Activated CD4-positive, alpha-beta T cell treated with anti-CD3 and anti-CD28 coated beads, Interleukin-2, amount 50 U/mL, for 1 hour (primary cell): ENCODE measurements at regions not wholly inside any gene's neighbourhood (a gene's known extent, or its start where the extent isn't known, plus 50 kb on each side); places are given as distances from the start of the nearest gene placed in this dataset.

Source experiments
- DNase-seq: peaks from one replicate; pipeline ENCODE4 v3.0.0-alpha.2; 2020

- DNase-seq = no peak
Measured at GRCh38 chr2:64344999-64345576, 108.9 kb upstream of the LGALSL start.

DNA sequence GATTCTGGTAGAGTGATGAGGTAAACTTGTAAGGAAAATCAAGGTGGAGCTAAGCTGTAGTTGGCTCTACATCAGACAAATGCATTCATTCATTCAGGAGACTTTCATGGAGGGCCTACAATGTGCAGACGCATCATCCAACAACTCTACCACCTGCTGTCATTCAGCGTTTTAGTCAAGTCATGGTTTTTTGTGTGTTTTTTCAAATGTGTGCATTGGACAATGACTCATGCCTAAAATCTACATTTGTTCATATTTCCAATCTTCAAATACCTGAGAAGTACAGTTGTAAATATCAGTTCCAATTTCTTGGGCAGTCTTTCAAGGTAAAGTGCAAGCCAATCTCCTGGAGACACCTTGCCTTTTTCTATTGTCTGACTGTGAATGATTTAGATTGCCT lies 108.0 kb upstream of the LGALSL start:
- no peak for DNase-seq

- no peak for DNase-seq
Measured at GRCh38 chr2:64348386-64349130, 105.4 kb upstream of the LGALSL start.

GRCh38 chr2:64349131-64349530 lies 104.8 kb upstream of the LGALSL start:
- no peak for DNase-seq

DNA sequence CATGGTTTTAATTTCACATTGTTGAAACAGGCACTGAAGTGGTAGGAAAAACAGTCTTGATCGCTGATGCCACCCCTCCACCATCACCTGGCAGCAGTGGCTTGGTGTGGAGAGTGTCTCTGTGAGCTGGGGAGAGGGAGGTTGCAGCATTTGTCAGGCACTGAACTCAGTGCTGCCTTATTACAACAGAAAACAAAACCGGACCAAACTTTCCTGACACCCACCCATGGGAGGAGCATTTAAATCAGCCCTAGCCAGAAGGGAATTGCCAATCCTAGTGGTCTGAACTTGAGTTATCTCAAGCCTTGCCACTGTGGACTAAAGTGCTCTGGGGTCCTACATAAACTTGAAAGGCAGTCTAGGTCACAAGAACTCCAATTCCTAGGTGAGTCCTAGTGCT lies 103.0 kb upstream of the LGALSL start:
- no peak for DNase-seq

DNA sequence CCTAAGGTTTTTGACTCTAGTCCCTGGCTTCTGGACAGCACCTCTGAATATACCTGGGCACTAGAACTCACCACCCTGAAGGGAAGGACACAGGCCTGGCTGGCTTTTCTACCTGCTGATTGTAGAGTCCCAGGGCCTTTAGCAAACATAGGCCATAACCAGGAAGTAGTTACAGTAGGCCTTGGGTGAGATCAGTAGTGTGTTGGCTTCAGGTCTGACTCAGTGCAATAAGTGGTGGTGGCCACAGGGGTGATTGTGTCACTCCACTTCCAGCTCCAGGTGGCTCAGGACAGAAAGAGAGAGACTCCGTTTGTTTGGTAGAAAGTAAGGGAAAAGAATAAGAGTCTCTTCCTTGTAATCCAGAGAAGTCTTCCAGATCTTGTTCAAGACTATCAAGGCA lies 101.7 kb upstream of the LGALSL start:
- no peak for DNase-seq

GRCh38 chr2:64354857-64355680 lies 98.9 kb upstream of the LGALSL start:
- DNase-seq = no peak

- DNase-seq = no peak
Measured at GRCh38 chr2:64356906-64357305, 97.1 kb upstream of the LGALSL start.

- DNase-seq = no peak
Measured at GRCh38 chr2:64359171-64359891, 94.6 kb upstream of the LGALSL start.

- no peak for DNase-seq
Measured at GRCh38 chr2:64359892-64360657, 93.9 kb upstream of the LGALSL start.

DNA sequence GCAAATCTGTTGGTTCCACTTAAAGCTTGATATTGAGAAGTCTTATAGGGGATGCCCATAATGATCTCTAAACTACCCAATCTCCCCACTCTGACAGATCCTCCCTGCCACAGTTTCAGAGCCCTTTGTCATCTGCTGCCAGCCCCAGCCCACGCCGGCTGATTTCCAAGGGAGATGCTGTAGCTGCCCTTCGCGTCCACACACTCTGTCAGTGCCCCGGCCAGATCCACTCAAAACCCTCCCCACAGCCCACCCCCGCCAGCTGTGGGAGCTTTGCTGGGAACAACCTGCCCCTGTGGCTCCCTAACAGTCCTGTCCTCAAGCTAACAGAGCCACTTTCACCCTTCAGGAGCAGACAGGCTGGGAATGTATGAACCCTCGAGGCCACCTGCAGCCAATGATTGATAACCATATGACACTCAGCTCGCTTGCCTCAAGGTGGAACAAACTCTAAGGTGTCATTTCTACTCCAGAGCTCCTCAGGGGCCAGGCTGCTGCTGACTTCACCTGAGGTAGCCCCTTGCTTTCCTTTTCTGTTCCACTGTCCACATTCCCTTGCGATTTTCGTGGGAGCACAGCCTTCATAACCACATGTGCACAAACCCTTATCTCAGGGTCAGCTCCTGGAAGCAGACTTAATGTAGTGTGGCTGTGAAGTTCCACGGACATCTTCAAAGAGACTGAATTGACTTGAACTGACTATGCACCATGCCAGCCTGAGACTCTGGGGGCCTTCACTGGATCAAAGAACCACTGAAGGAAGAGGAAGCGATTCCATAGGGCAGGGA lies 92.6 kb upstream of the LGALSL start:
- DNase-seq = no peak

DNA sequence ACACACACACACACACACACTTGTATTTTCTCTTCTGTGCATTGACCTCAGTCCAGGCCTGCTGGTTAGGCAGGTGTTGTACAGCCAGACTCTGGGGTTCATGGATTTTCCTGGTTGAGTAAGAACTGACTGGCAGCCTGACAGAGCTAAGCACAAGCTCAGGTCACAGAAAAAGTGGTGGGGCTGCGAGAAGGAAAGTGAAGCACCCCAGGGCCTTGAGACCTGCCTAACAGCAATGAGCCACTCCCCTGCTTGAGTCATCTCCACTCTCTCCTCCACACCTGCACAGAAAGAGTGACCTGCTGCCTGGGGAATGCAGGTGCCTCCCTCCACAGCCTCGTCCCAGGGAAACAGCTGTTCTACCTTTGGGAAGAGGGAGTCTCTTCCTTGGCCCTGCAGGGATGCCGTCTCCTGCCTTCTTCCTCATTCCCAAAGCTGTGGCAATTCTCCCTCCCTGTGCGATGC lies 91.4 kb upstream of the LGALSL start:
- DNase-seq = no peak

- DNase-seq = no peak
Measured at GRCh38 chr2:64363140-64363539, 90.8 kb upstream of the LGALSL start.

DNA sequence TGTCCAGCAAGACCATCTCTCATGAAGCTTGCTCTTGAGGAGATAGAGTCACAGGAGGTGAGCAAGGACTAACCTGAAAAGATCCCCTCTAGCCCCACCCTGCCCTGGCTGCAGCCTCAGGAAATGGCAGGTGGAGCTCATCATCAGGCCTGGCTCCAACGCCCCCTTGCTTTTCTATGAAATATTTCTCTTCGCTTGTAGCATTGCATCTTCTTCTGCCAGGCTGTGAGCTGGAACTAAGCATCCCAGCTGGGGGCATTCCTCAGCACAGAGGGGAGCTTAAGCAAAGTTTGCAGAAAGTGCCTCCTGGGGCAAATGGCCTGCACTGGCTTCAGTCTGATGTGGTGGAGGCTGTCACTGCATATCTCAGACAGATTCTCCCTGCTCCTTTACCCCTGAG lies 90.1 kb upstream of the LGALSL start:
- DNase-seq = no peak

DNA sequence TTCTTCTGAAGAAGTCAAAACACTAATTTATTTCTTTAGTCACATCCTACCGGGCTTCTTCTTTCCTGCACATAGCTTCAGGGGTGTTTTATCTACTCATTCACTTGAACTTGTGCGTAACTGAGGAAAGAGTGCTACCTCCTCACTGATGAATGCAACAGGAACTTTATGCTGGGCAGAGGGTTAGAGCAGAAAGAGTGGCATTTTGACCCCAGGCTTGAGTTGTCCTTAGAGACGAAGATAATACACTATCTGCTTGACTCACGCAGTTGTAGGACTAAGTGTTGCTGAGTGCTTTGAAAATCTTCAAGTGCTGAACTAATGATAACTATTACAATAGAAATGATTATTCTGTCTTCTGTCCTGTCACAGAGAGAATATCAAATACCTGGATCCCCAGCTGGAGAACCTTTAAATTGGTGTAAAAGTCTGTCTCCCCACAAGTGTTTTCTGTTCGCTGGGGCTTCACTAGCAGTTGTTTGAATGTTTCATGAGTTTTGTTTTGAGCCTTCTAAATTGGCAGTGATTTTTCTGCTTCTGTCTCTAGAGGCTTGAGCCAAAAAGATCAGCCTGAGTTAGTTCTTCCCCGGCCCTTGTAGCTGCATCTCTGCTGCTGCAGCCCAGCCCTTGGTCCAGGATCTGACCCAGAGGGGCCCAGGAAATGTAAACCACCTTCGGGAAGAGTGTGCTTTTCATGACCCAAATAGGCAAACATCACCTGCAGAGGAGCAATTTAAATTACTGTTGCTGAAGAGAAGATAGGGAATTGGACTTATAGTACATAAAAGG lies 86.3 kb upstream of the LGALSL start:
- DNase-seq = no peak

DNA sequence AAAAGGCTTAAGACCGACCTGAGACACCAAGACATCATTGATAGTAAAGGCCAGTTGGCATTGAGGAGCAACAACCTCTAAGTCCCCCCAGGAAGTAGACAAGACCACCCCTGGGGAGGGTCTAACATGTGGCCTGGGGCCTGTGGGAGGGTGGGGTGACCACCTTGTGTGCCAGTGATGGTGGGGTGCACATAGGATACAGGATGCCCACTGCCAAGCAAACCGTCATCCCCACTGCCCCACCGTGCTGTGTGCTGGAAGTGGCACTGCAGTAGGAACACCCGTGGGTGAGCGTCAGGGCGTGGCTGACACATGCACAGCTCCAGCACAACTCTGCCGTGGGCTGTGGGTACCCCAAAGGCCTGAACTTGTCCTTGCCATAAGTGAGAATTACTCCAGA lies 84.3 kb upstream of the LGALSL start:
- DNase-seq = no peak

DNA sequence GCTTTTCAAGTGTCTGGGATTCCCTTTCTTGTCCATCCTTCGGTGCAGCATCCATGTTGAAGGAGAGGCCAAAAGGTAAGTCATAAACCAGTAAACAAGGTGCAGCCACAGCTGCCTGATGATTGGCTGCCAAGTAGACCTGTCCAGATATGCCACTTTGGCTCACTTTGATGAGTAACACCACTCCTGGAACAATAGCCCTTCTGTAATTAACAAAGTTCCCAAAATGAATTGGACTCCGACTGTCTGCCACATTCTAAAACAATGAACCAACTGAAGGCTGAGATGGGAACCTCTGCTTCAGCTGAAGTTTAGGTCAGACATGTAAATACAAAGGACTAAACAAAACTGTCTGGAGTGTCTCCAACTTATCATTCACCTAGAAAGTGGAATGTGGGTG lies 82.2 kb upstream of the LGALSL start:
- no peak for DNase-seq

GRCh38 chr2:64374686-64375085 lies 79.3 kb upstream of the LGALSL start:
- DNase-seq = no peak

DNA sequence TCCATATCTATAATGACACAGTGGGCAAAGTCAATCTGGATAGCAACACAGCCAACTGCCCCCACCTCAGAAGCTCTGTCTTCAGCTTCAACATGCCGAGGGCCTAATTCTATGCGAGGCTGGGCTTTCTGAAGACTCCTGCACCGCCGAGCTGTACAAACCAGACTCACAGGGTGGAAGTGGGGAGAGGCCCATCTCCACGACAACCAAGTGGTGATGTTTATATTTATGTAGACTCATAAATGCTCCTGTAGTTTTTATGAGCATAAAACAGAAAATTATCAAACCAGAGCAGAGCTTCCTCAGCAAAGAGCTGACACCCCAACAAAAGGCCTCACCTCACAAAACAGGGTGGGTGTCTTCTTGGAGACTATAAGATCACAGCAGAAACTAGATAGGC lies 77.0 kb upstream of the LGALSL start:
- no peak for DNase-seq

DNA sequence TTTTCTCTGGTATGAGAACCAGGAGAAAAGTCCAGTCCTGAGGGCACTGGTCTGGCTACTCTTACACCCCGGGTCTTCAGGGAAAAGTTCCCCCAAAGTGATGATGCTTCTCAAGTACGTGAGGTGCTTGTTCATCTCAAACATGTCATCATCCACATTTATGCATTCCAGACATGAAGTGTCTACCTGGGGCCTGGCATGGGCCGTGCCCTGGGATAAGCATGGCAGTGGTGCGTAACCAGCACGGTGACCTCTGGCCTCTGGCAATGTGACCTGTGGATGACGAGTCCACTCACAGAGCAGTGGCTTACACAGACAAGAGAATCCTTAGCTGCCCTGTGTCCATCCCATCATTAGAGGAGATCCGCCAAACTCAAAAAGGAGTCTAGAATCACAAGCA lies 74.8 kb upstream of the LGALSL start:
- DNase-seq = no peak
